Peyer's patch (tissue), 4 donors: ENCODE measurements at regions not wholly inside any gene's neighbourhood (a gene's known extent, or its start where the extent isn't known, plus 50 kb on each side); places are given as distances from the start of the nearest gene placed in this dataset.

Source experiments
- DNase-seq, 3 donors: peaks; one replicate each; pipeline ENCODE4 v3.0.0-alpha.2; 2017 to 2019
- H3K27ac ChIP-seq, 4 donors: fragments of 200-600 bp; sonication (generic); one replicate each; pipeline ENCODE4 v1.5.1; 2016 to 2019
- H3K27me3 ChIP-seq, 2 donors: fragments of 200-600 bp; sonication (generic); one replicate each; pipeline ENCODE4 v1.5.1; 2019
- H3K36me3 ChIP-seq, 3 donors: fragments of 200-600 bp; sonication (generic); one replicate each; pipeline ENCODE4 v1.5.1; 2016 to 2019
- H3K4me1 ChIP-seq, 4 donors: fragments of 200-600 bp; sonication (generic); one replicate each; pipeline ENCODE4 v1.5.1; 2016 to 2019
- H3K4me3 ChIP-seq, 4 donors: fragments of 200-600 bp; sonication (generic); 1 replicate in 3 of 4; 2 replicates in 1 of 4; pipeline ENCODE4 v1.5.1; 2016 to 2019; ENCODE audit warnings: mild to moderate bottlenecking in 1 of 4
- H3K9me3 ChIP-seq, 4 donors: fragments of 200-600 bp; sonication (generic); one replicate each; pipeline ENCODE4 v1.5.1; 2016 to 2019; ENCODE audit warnings: mild to moderate bottlenecking in 1 of 4
- CTCF ChIP-seq, 6 experiments: fragments of 450-650 bp in 4 of 6; fragments of 200-600 bp in 2 of 6; sonication (generic) in 1 of 6; IDR thresholded peaks; one replicate each; pipeline ENCODE4 v1.5.1; 2017 to 2019; ENCODE audit warnings: antibody characterized with exemption in 6 of 6, mild to moderate bottlenecking in 3 of 6, moderate library complexity in 1 of 6
- POLR2A ChIP-seq, 2 donors: fragments of 450-650 bp; IDR thresholded peaks; one replicate each; pipeline ENCODE4 v1.5.1; 2017; ENCODE audit warnings: antibody characterized with exemption in 2 of 2, mild to moderate bottlenecking in 2 of 2, moderate library complexity in 2 of 2

GRCh38 chr9:87307848-87308247 lies 189.8 kb upstream of the DAPK1 start:
- Histone ChIP-seq H3K9me3 (no peaks in the 10 kb centered on the region), H3K36me3 (no peaks in the 10 kb centered on the region), H3K27ac (no peak overlapping the region), H3K4me3 (no peak overlapping the region), H3K27me3 (no peaks in the 10 kb centered on the region), H3K4me1 (no peaks in the 10 kb centered on the region)
- no peak for DNase-seq
- TF ChIP-seq POLR2A (IDR thresholded peaks at IDR 0.05) = no peak
- no peak for TF ChIP-seq CTCF (IDR thresholded peaks at IDR 0.05)

- no peaks in the 10 kb centered on the region for H3K9me3 ChIP-seq
- no peak for TF ChIP-seq CTCF (IDR thresholded peaks at IDR 0.05)
- no peak for TF ChIP-seq POLR2A (IDR thresholded peaks at IDR 0.05)
Measured at GRCh38 chr9:87309236-87309635, 188.4 kb upstream of the DAPK1 start.

GRCh38 chr9:87310827-87311523 lies 186.7 kb upstream of the DAPK1 start:
- Histone ChIP-seq H3K36me3 (no peaks in the 10 kb centered on the region), H3K27ac (no peak overlapping the region), H3K9me3 (no peaks in the 10 kb centered on the region), H3K27me3 (no peaks in the 10 kb centered on the region), H3K4me1 (no peaks in the 10 kb centered on the region), H3K4me3 (no peak overlapping the region)
- no peak for TF ChIP-seq CTCF (IDR thresholded peaks at IDR 0.05)
- no peak for TF ChIP-seq POLR2A (IDR thresholded peaks at IDR 0.05)
- no peak for DNase-seq

More at GRCh38 chr9:87309236-87309635, 188.4 kb upstream of the DAPK1 start:
- no peak for DNase-seq
- H3K4me1 ChIP-seq = no peaks in the 10 kb centered on the region
- no peaks in the 10 kb centered on the region for H3K36me3 ChIP-seq
- no peak overlapping the region for H3K4me3 ChIP-seq
- H3K27me3 ChIP-seq = no peaks in the 10 kb centered on the region
- H3K27ac ChIP-seq = no peak overlapping the region

- no peak for TF ChIP-seq POLR2A (IDR thresholded peaks at IDR 0.05)
- TF ChIP-seq CTCF (IDR thresholded peaks at IDR 0.05) = no peak
- H3K4me1 ChIP-seq = no peaks in the 10 kb centered on the region
- no peak for DNase-seq
- no peak overlapping the region for H3K27ac ChIP-seq
- H3K4me3 ChIP-seq = no peak overlapping the region
- H3K9me3 ChIP-seq = no peaks in the 10 kb centered on the region
- no peaks in the 10 kb centered on the region for H3K27me3 ChIP-seq
- no peaks in the 10 kb centered on the region for H3K36me3 ChIP-seq
Measured at GRCh38 chr9:87319656-87320055, 178.0 kb upstream of the DAPK1 start.

GRCh38 chr9:87320146-87320884 lies 177.4 kb upstream of the DAPK1 start:
- no peaks in the 10 kb centered on the region for H3K36me3 ChIP-seq
- no peak for TF ChIP-seq POLR2A (IDR thresholded peaks at IDR 0.05)
- no peak for TF ChIP-seq CTCF (IDR thresholded peaks at IDR 0.05)
- no peak overlapping the region for H3K27ac ChIP-seq
- no peak overlapping the region for H3K4me3 ChIP-seq
- no peak for DNase-seq
- H3K9me3 ChIP-seq = no peaks in the 10 kb centered on the region
- no peaks in the 10 kb centered on the region for H3K27me3 ChIP-seq
- no peaks in the 10 kb centered on the region for H3K4me1 ChIP-seq
